H9 (cell line): ENCODE measurements at regions not wholly inside any gene's neighbourhood (a gene's known extent, or its start where the extent isn't known, plus 50 kb on each side); places are given as distances from the start of the nearest gene placed in this dataset.

Experiments used
- DNase-seq: peaks from one replicate; pipeline ENCODE4 v3.0.0-alpha.2; 2017
- H2AFZ ChIP-seq: one replicate; pipeline ENCODE4 v1.6.1; 2013; ENCODE audit warnings: mild to moderate bottlenecking, low read length, control low read depth, moderate library complexity
- H2AK5ac ChIP-seq: 2 replicates; pipeline ENCODE4 v1.6.1; 2013; ENCODE audit warnings: low read length, control low read depth, mixed read lengths; ENCODE audit not compliant: insufficient read length
- H2BK120ac ChIP-seq: one replicate; pipeline ENCODE4 v1.6.1; 2013; ENCODE audit warnings: low read depth, mild to moderate bottlenecking, low read length, control low read depth, inconsistent platforms; ENCODE audit not compliant: poor library complexity, severe bottlenecking
- H2BK12ac ChIP-seq: 2 replicates; pipeline ENCODE4 v1.6.1; 2013; ENCODE audit warnings: low read length, control low read depth, mixed read lengths, low read depth; ENCODE audit not compliant: insufficient read length
- H2BK15ac ChIP-seq: 2 replicates; pipeline ENCODE4 v1.6.1; 2013; ENCODE audit warnings: low read depth, low read length, control low read depth
- H2BK20ac ChIP-seq: one replicate; pipeline ENCODE4 v1.6.1; 2013; ENCODE audit warnings: low read depth, mild to moderate bottlenecking, low read length, control low read depth, inconsistent platforms; ENCODE audit not compliant: poor library complexity, severe bottlenecking
- H2BK5ac ChIP-seq: 2 replicates; pipeline ENCODE4 v1.6.1; 2013; ENCODE audit warnings: low read length, control low read depth, mixed read lengths; ENCODE audit not compliant: insufficient read length
- H3K14ac ChIP-seq: 2 replicates; pipeline ENCODE4 v1.6.1; 2013; ENCODE audit warnings: low read length, control low read depth; ENCODE audit not compliant: insufficient read depth
- H3K18ac ChIP-seq: 2 replicates; pipeline ENCODE4 v1.6.1; 2013; ENCODE audit warnings: low read depth, mild to moderate bottlenecking, mixed read lengths, low read length, control low read depth; ENCODE audit not compliant: insufficient read length
- H3K23ac ChIP-seq: 2 replicates; pipeline ENCODE4 v1.6.1; 2013; ENCODE audit warnings: low read length, control low read depth, mixed read lengths, low read depth; ENCODE audit not compliant: insufficient read length
- H3K23me2 ChIP-seq: 2 replicates; pipeline ENCODE4 v1.6.1; 2013; ENCODE audit warnings: low read depth, mild to moderate bottlenecking, mixed read lengths, low read length, control low read depth; ENCODE audit not compliant: insufficient read length, poor library complexity, severe bottlenecking
- H3K27ac ChIP-seq: 2 replicates; pipeline ENCODE4 v1.5.1; 2013; ENCODE audit warnings: low read length, control low read depth, mixed read lengths, low read depth; ENCODE audit not compliant: insufficient read length
- H3K27me3 ChIP-seq: 2 replicates; pipeline ENCODE4 v1.6.1; 2013; ENCODE audit warnings: low read length, control low read depth, inconsistent platforms; ENCODE audit not compliant: insufficient read depth
- H3K4ac ChIP-seq: 2 replicates; pipeline ENCODE4 v1.6.1; 2013; ENCODE audit warnings: low read depth, mild to moderate bottlenecking, control low read depth, inconsistent platforms, low read length, moderate library complexity
- H3K4me1 ChIP-seq: 2 replicates; pipeline ENCODE4 v1.6.1; 2013; ENCODE audit warnings: low read length, control low read depth, inconsistent platforms; ENCODE audit not compliant: insufficient read depth
- H3K4me2 ChIP-seq: 2 replicates; pipeline ENCODE4 v1.6.1; 2013; ENCODE audit warnings: low read length, control low read depth, mixed read lengths; ENCODE audit not compliant: insufficient read length, insufficient read depth
- H3K56ac ChIP-seq: 2 replicates; pipeline ENCODE4 v1.6.1; 2013; ENCODE audit warnings: low read depth, mild to moderate bottlenecking, mixed read lengths, low read length, control low read depth; ENCODE audit not compliant: insufficient read length
- H3K79me1 ChIP-seq: 2 replicates; pipeline ENCODE4 v1.6.1; 2013; ENCODE audit warnings: low read depth, mild to moderate bottlenecking, moderate library complexity, low read length, control low read depth, inconsistent platforms; ENCODE audit not compliant: insufficient read depth, poor library complexity, severe bottlenecking
- H3K79me2 ChIP-seq: 2 replicates; pipeline ENCODE4 v1.6.1; 2013; ENCODE audit warnings: low read length, control low read depth, inconsistent platforms; ENCODE audit not compliant: insufficient read depth
- H3K9ac ChIP-seq: 2 replicates; pipeline ENCODE4 v1.6.1; 2013; ENCODE audit warnings: low read length, control low read depth, mixed read lengths; ENCODE audit not compliant: insufficient read length; ENCODE audit errors: extremely low read depth
- H3K9me3 ChIP-seq: one replicate; pipeline ENCODE4 v1.6.1; 2013; ENCODE audit warnings: low read depth, low read length, inconsistent platforms; ENCODE audit not compliant: control insufficient read depth
- H3T11ph ChIP-seq: one replicate; pipeline ENCODE4 v1.6.1; 2013; ENCODE audit warnings: mild to moderate bottlenecking, low read length, control low read depth, inconsistent platforms
- H4K20me1 ChIP-seq: one replicate; pipeline ENCODE4 v1.6.1; 2013; ENCODE audit not compliant: control insufficient read depth, insufficient read length, insufficient read depth
- H4K5ac ChIP-seq: 2 replicates; pipeline ENCODE4 v1.6.1; 2013; ENCODE audit warnings: low read depth, mild to moderate bottlenecking, mixed read lengths, low read length, control low read depth; ENCODE audit not compliant: insufficient read length
- H4K8ac ChIP-seq: replicated peaks from 2 replicates; pipeline ENCODE4 v1.6.1; 2013; ENCODE audit warnings: low read length, control low read depth, mixed read lengths, low read depth; ENCODE audit not compliant: insufficient read length
- H4K91ac ChIP-seq: 2 replicates; pipeline ENCODE4 v1.6.1; 2013; ENCODE audit warnings: low read depth, mild to moderate bottlenecking, moderate library complexity, mixed read lengths, low read length, control low read depth; ENCODE audit not compliant: insufficient read length
- H3K27ac Mint-ChIP-seq, 3 experiments: 2 replicates in 2 of 3; 3 replicates in 1 of 3; pipeline ENCODE4 v1.8.0; 2020 to 2021; ENCODE audit warnings: mixed read lengths in 3 of 3, mild to moderate bottlenecking in 1 of 3, moderate library complexity in 1 of 3
- H3K27me3 Mint-ChIP-seq: 2 replicates; pipeline ENCODE4 v1.8.0; 2021; ENCODE audit warnings: low read depth, mild to moderate bottlenecking, moderate library complexity, mixed read lengths
- H3K36me3 Mint-ChIP-seq, 3 experiments: 2 replicates in 2 of 3; 3 replicates in 1 of 3; pipeline ENCODE4 v1.8.0; 2020 to 2021; ENCODE audit warnings: low read depth in 3 of 3, mixed read lengths in 3 of 3; ENCODE audit not compliant: insufficient read depth in 1 of 3
- H3K4me1 Mint-ChIP-seq, 2 experiments: 2 replicates each; pipeline ENCODE4 v1.8.0; 2020; ENCODE audit warnings: mixed read lengths in 2 of 2
- H3K4me3 Mint-ChIP-seq, 2 experiments: 2 replicates in 1 of 2; 3 replicates in 1 of 2; pipeline ENCODE4 v1.8.0; 2020 to 2021; ENCODE audit warnings: mild to moderate bottlenecking in 2 of 2, mixed read lengths in 2 of 2, moderate library complexity in 1 of 2
- H3K9me3 Mint-ChIP-seq, 2 experiments: 2 replicates in 1 of 2; 3 replicates in 1 of 2; pipeline ENCODE4 v1.8.0; 2020; ENCODE audit warnings: mild to moderate bottlenecking in 2 of 2, mixed read lengths in 2 of 2, moderate library complexity in 1 of 2
- CTCF ChIP-seq: fragments of 200-600 bp; sonication (generic); conservative IDR thresholded peaks from 3 replicates; pipeline ENCODE4 v1.8.0; 2021; ENCODE audit warnings: antibody characterized with exemption, mild to moderate bottlenecking
- WGBS: extraction: QIAGEN DNeasy Blood & Tissue Kit; methylation state at CpG from one replicate; pipeline ENCODE4 v1.1.7; 2013; ENCODE audit warnings: missing lambda C conversion rate, low lambda C conversion rate, mixed read lengths; ENCODE audit not compliant: insufficient read length; ENCODE audit errors: extremely low coverage; 5-methylcytosine and 5-hydroxymethylcytosine counted together

DNA sequence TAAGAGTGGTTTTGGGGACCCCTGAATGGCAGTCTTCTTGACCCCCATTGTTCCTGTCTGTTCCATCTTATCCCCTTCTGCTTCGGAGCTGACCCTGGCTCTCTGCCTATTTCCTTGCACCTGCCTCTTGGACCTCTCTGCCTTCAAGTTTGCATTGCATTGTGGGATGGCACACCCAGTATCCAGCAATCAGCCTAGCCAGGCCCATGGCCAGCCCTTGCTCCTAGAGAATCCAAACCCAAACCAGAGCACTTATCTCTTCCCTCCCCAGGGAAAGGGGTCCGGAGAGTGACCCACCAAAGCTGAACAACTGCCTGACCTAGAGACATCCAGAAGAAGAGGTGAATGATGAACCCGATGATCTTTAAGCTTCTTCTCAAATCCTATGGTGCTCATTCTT lies 607.3 kb upstream of the CADM1 start:
- no peak overlapping the region for H3K56ac ChIP-seq
- no peak overlapping the region for H4K8ac ChIP-seq
- no peaks in the 10 kb centered on the region for H4K20me1 ChIP-seq
- Mint-ChIP-seq H3K36me3 (peaks cover 0 to 5% (median 2%) of the 10 kb centered on the region in 3 experiments; a peak in 3 of 7 replicates), H3K27ac (peak overlapping the region in 1 of 3 experiments; percentile 11; a peak in 1 of 7 replicates), H3K4me3 (no peak overlapping the region), H3K27me3 (peaks cover 88% of the 10 kb centered on the region), H3K4me1 (peaks cover 11 to 15% of the 10 kb centered on the region in 2 experiments), H3K9me3 (peaks cover 3% of the 10 kb centered on the region in 2 experiments; a peak in 3 of 5 replicates)
- no peak overlapping the region for H3K4ac ChIP-seq
- WGBS, result no CpG with 5 or more reads among the region's 3 CpGs
- no peak for TF ChIP-seq CTCF
- H2AK5ac ChIP-seq, result no peak overlapping the region
- peaks cover 47% of the 10 kb centered on the region; the same call in 1 of the 2 replicates for H3K27me3 ChIP-seq
- H3K79me1 ChIP-seq, result no peaks in the 10 kb centered on the region
- H3K23me2 ChIP-seq, result no peaks in the 10 kb centered on the region
- no peak overlapping the region for H2BK12ac ChIP-seq
- H3T11ph ChIP-seq, result no peak overlapping the region
- H3K18ac ChIP-seq, result no peak overlapping the region
- H3K9ac ChIP-seq, result no peak overlapping the region
- H2BK5ac ChIP-seq, result no peak overlapping the region
- H2BK15ac ChIP-seq, result no peak overlapping the region
- no peak overlapping the region for H3K27ac ChIP-seq
- no peaks in the 10 kb centered on the region for H3K9me3 ChIP-seq
- H2AFZ ChIP-seq, result no peak overlapping the region
- no peak overlapping the region for H2BK20ac ChIP-seq
- H2BK120ac ChIP-seq, result no peak overlapping the region
- H3K14ac ChIP-seq, result no peak overlapping the region
- peak; percentile 9 for DNase-seq
- H3K23ac ChIP-seq, result no peak overlapping the region
- H3K79me2 ChIP-seq, result no peaks in the 10 kb centered on the region
- H3K4me1 ChIP-seq, result no peaks in the 10 kb centered on the region
- no peak overlapping the region for H4K91ac ChIP-seq
- no peak overlapping the region for H4K5ac ChIP-seq
- no peak overlapping the region for H3K4me2 ChIP-seq
